Keratinocyte (primary cell): ENCODE measurements at regions not wholly inside any gene's neighbourhood (a gene's known extent, or its start where the extent isn't known, plus 50 kb on each side); places are given as distances from the start of the nearest gene placed in this dataset.

Source experiments
- DNase-seq: peaks from one replicate; pipeline ENCODE4 v3.0.0-alpha.2; 2011; ENCODE audit warnings: low read depth, missing footprints, low spot score
- FAIRE-seq: peaks from 2 replicates; lab custom pipeline; 2011; peaks lifted over from hg19 to GRCh38; lab: Jason Lieb, UNC
- H2AFZ ChIP-seq: 2 replicates; pipeline ENCODE4 v1.6.0; 2012; ENCODE audit warnings: low read length, control low read depth, inconsistent platforms; ENCODE audit not compliant: control insufficient read depth
- H3K27ac ChIP-seq: 2 replicates; pipeline ENCODE4 v1.5.1; 2011; ENCODE audit warnings: low read length; ENCODE audit not compliant: control insufficient read depth, insufficient read depth
- H3K27me3 ChIP-seq: 3 replicates; pipeline ENCODE4 v1.6.0; 2011; ENCODE audit warnings: low read length; ENCODE audit not compliant: control insufficient read depth, insufficient read depth; ENCODE audit errors: extremely low read depth
- H3K36me3 ChIP-seq, 2 experiments: 2 replicates in 1 of 2; 3 replicates in 1 of 2; pipeline ENCODE4 v1.5.1; 2011; ENCODE audit warnings: low read length in 2 of 2, mild to moderate bottlenecking in 1 of 2; ENCODE audit not compliant: control insufficient read depth in 2 of 2, insufficient read depth in 2 of 2; ENCODE audit errors: extremely low read depth in 1 of 2
- H3K4me1 ChIP-seq: 3 replicates; pipeline ENCODE4 v1.5.1; 2011; ENCODE audit warnings: low read length; ENCODE audit not compliant: control insufficient read depth, insufficient read depth; ENCODE audit errors: extremely low read depth
- H3K4me2 ChIP-seq: 3 replicates; pipeline ENCODE4 v1.6.0; 2011; ENCODE audit warnings: low read depth, low read length; ENCODE audit not compliant: control insufficient read depth, insufficient read depth; ENCODE audit errors: extremely low read depth
- H3K4me3 ChIP-seq, 3 experiments: fragments of 200-600 bp in 1 of 3; sonication (generic) in 1 of 3; 2 replicates in 2 of 3; 3 replicates in 1 of 3; pipeline ENCODE4 v1.5.1; 2011 to 2016; ENCODE audit warnings: low read length in 3 of 3, mild to moderate bottlenecking in 3 of 3, control low read depth in 2 of 3, inconsistent platforms in 1 of 3, low read depth in 1 of 3, mixed read lengths in 1 of 3, mixed run types in 1 of 3, moderate library complexity in 1 of 3; ENCODE audit not compliant: control insufficient read depth in 2 of 3, insufficient read depth in 2 of 3; ENCODE audit errors: extremely low read depth in 1 of 3
- H3K79me2 ChIP-seq: 2 replicates; pipeline ENCODE4 v1.6.0; 2012; ENCODE audit warnings: low read length; ENCODE audit not compliant: control insufficient read depth, insufficient read depth
- H3K9ac ChIP-seq: 3 replicates; pipeline ENCODE4 v1.6.0; 2011; ENCODE audit warnings: low read length; ENCODE audit not compliant: control insufficient read depth, insufficient read depth; ENCODE audit errors: extremely low read depth
- H3K9me1 ChIP-seq: 3 replicates; pipeline ENCODE4 v1.6.0; 2011; ENCODE audit warnings: low read length; ENCODE audit not compliant: control insufficient read depth, insufficient read depth; ENCODE audit errors: extremely low read depth
- H3K9me3 ChIP-seq: 2 replicates; pipeline ENCODE4 v1.5.1; 2012; ENCODE audit warnings: low read depth, low read length; ENCODE audit not compliant: control insufficient read depth
- H4K20me1 ChIP-seq: 3 replicates; pipeline ENCODE4 v1.6.0; 2011; ENCODE audit warnings: low read length; ENCODE audit not compliant: control insufficient read depth, insufficient read depth; ENCODE audit errors: extremely low read depth
- EZH2 ChIP-seq: IDR thresholded peaks from one replicate; pipeline ENCODE4 v1.6.1; 2012; ENCODE audit warnings: inconsistent platforms, mild to moderate bottlenecking, low read length, moderate library complexity
- dilution Hi-C: fragments of 300-500 bp; cut with MboI; formaldehyde crosslinking; loops from one replicate; pipeline ENCODE4 v1.7.0; 2020; ENCODE audit warnings: low sequenced_read_pairs; ENCODE audit not compliant: extremely low pct_ligation_motif_present
- TF ChIP-seq, protein P1 (sequence below), 3 experiments: IDR thresholded peaks in 1 of 3; conservative IDR thresholded peaks in 1 of 3; optimal IDR thresholded peaks in 1 of 3; 2 replicates in 2 of 3; 3 replicates in 1 of 3; pipeline versions ENCODE3 to v1.5.1; 2011; ENCODE audit warnings: low read length in 3 of 3, mild to moderate bottlenecking in 3 of 3, moderate library complexity in 2 of 3, control low read depth in 1 of 3, inconsistent platforms in 1 of 3; ENCODE audit not compliant: insufficient read depth in 2 of 3; ENCODE audit errors: extremely low read depth in 1 of 3

DNA sequence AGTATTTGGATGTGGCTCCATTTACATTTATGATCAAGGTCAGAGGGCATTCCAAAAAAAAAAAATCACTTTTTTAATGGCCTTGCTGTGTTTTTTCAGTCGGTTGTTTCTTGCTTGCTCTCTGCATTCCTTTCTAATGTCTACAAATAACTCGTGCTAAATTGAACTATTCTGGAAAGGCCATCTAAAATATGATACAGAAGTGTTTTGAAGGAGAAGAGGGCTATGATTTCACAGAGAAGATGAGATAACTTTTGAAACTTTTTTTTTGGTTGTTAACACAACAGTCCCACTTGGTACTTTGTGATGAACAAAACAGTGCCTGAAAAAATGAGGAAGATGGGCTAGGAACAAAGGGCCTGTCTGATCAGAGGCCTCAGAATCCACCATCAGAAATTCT, 156.1 kb upstream of the SMLR1 start:
- Histone ChIP-seq H3K9ac (no peak overlapping the region), H3K9me3 (no peaks in the 10 kb centered on the region), H3K27ac (no peak overlapping the region), H3K4me3 (no peak overlapping the region), H3K27me3 (no peaks in the 10 kb centered on the region), H3K9me1 (no peaks in the 10 kb centered on the region), H3K4me2 (no peak overlapping the region), H3K36me3 (no peaks in the 10 kb centered on the region), H4K20me1 (no peaks in the 10 kb centered on the region), H3K79me2 (no peaks in the 10 kb centered on the region), H2AFZ (peak overlapping the region; percentile 2), H3K4me1 (peaks cover 3% of the 10 kb centered on the region)
- TF ChIP-seq, protein P1, sequence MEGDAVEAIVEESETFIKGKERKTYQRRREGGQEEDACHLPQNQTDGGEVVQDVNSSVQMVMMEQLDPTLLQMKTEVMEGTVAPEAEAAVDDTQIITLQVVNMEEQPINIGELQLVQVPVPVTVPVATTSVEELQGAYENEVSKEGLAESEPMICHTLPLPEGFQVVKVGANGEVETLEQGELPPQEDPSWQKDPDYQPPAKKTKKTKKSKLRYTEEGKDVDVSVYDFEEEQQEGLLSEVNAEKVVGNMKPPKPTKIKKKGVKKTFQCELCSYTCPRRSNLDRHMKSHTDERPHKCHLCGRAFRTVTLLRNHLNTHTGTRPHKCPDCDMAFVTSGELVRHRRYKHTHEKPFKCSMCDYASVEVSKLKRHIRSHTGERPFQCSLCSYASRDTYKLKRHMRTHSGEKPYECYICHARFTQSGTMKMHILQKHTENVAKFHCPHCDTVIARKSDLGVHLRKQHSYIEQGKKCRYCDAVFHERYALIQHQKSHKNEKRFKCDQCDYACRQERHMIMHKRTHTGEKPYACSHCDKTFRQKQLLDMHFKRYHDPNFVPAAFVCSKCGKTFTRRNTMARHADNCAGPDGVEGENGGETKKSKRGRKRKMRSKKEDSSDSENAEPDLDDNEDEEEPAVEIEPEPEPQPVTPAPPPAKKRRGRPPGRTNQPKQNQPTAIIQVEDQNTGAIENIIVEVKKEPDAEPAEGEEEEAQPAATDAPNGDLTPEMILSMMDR (optimal IDR thresholded peaks at IDR 0.05 in 1 of 3, IDR thresholded peaks at IDR 0.05 in 1 of 3, conservative IDR thresholded peaks at IDR 0.05 in 1 of 3; ENCODE audit: extremely low read depth in 1 of 3, insufficient read depth in 2 of 3, low read length in 3 of 3): no peak
- TF ChIP-seq EZH2: no peak
- peak; percentile 9 for FAIRE-seq
- dilution Hi-C loops: no loop called here
- DNase-seq: no peak

DNA sequence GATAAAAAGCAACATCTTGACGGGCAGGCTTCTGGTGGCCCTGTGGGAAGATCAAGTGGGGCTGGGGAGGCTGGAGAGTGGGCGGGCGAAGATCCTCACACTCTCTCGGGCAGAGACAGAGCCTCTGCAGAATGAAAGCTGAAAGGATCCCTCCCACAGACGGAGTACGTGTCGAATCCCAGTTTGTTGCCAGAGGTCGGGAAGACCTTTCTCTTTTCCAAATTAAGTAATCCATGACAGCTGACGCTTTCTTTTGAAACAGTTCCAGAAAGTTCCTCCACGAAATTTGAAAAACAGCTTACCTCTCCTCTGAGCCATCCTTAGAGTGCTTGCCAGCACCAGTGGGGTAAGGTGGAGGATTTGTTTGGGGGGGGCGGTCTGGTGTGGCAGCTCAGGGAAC, 155.6 kb upstream of the SMLR1 start:
- Histone ChIP-seq H3K27me3 (no peaks in the 10 kb centered on the region), H3K9me1 (no peaks in the 10 kb centered on the region), H4K20me1 (no peaks in the 10 kb centered on the region), H2AFZ (peak overlapping the region; percentile 2), H3K4me3 (no peak overlapping the region), H3K4me1 (peaks cover 3% of the 10 kb centered on the region), H3K36me3 (no peaks in the 10 kb centered on the region), H3K27ac (no peak overlapping the region), H3K79me2 (no peaks in the 10 kb centered on the region), H3K9ac (no peak overlapping the region), H3K9me3 (no peaks in the 10 kb centered on the region), H3K4me2 (no peak overlapping the region)
- DNase-seq: no peak
- no peak for FAIRE-seq
- dilution Hi-C loops: no loop called here
- TF ChIP-seq, protein P1 (optimal IDR thresholded peaks at IDR 0.05 in 1 of 3, IDR thresholded peaks at IDR 0.05 in 1 of 3, conservative IDR thresholded peaks at IDR 0.05 in 1 of 3; ENCODE audit: extremely low read depth in 1 of 3, insufficient read depth in 2 of 3, low read length in 3 of 3): no peak
